ENCODE measurements at regions not wholly inside any gene's neighbourhood (a gene's known extent, or its start where the extent isn't known, plus 50 kb on each side); places are given as distances from the start of the nearest gene placed in this dataset.
"Not testable (repeated sequence)": the region's sequence is repeated elsewhere in the genome, so short reads cannot be mapped to it uniquely, and the experiment has no call there.

- DNase-seq (ENCODE audit: low spot score) = no peak
Measured at GRCh38 chr13:69649063-69649392, 458.6 kb upstream of the ATXN8OS start.

GRCh38 chr13:69648340-69649062 lies 459.1 kb upstream of the ATXN8OS start:
- DNase-seq (ENCODE audit: low spot score) = no peak

DNA sequence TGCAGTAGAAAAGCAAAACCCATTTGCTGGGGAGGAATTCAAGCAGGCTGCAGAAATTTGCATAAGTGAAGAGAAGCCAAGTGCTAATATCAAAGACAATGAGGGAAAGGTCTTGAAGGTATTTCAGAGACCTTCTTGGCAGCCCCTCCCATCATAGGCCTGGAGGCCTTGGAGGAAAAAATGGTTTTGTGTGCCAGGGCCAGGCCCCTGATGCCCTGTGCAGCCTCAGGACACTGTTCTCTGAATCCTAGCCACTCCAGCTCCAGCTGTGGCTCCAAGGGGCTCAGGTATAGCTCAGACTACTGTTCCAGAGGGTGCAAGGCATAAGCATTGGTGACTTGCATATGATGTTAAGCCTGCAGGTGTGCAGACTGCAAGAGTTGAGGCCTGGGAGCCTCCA lies 463.2 kb upstream of the ATXN8OS start:
- DNase-seq (ENCODE audit: low spot score) = no peak

- DNase-seq (ENCODE audit: low spot score) = no peak
Measured at GRCh38 chr13:69641773-69642172, 465.9 kb upstream of the ATXN8OS start.

DNA sequence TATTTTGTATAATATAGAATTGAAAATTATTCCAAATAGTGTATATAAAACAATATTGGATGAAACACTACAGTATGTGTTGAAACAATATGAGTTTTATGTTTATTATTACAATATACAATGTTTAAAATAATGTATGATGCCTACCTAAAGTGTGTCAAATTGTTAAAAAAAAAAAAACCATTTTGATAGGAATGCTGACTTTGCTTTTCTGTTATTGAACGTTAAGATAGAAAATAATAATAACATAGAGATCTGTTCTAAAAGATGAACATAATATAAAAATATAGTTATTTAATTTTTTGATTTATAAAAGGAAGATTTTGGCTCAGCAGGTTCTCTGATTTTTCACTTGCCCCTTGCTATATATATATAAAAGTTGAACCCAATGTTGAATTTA lies 474.6 kb upstream of the ATXN8OS start:
- no peak for DNase-seq (ENCODE audit: low spot score)

GRCh38 chr13:69623973-69624372 lies 483.7 kb upstream of the ATXN8OS start:
- DNase-seq (ENCODE audit: low spot score) = no peak

GRCh38 chr13:69619651-69620050 lies 488.0 kb upstream of the ATXN8OS start:
- no peak for DNase-seq (ENCODE audit: low spot score)

DNA sequence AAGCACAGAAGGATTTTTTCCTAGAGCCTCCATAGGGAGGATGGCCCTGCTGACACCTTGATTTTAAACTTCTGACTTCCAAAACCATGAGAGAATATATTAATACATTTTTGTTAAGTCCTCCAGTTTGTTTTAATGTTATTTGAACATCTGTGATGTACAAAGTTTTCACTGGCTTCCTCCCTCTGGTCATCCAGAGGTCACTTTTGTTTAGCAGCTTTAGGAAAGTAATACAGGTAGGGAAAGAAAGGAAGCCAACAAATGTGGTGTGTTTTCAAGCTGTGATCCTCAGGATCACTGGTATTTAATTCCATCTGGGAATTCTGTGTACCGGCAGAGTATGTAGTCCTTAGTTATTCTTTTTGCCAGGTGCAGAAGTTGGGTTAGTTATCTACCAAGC lies 488.8 kb upstream of the ATXN8OS start:
- DNase-seq (ENCODE audit: low spot score) = no peak

GRCh38 chr13:69618393-69618792 lies 489.2 kb upstream of the ATXN8OS start:
- DNase-seq (ENCODE audit: low spot score) = no peak

DNA sequence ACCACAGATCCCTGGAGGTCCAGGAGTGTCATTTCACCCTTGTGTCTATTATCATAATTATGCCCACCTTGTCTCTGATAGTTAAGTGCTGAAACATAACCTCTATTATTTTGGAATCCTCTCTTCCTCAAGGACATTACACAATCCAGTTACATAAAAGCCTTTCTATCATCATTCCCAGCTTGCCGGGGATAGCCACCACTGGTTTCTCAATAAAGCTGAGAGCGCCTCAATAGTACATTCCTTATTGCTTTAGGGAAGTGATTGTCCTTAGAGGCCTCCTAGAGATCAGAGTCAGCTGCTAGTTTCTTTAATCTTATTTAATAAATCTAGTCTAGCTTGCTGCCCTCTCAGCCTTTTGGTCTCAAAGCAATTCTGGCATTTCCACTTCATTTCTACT lies 490.0 kb upstream of the ATXN8OS start:
- no peak for DNase-seq (ENCODE audit: low spot score)

DNA sequence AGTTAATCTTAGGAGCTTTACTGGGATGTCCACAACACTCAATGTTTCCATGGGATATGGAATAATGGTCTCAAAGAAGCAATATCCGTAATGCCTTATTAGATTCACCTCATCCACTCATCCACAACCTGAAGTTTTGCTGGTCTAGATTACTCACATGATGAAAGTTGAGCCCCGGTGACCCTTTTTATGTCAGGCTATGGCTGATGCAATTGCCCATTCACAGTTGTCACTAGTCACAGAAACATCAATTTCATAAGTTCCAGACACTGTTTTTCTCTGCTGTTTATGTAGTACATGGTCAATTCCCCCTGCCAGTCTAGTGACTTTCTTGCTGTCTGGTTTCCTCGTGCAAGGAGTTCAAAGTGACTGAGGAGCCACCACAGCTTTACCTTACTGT lies 491.2 kb upstream of the ATXN8OS start:
- no peak for DNase-seq (ENCODE audit: low spot score)

DNA sequence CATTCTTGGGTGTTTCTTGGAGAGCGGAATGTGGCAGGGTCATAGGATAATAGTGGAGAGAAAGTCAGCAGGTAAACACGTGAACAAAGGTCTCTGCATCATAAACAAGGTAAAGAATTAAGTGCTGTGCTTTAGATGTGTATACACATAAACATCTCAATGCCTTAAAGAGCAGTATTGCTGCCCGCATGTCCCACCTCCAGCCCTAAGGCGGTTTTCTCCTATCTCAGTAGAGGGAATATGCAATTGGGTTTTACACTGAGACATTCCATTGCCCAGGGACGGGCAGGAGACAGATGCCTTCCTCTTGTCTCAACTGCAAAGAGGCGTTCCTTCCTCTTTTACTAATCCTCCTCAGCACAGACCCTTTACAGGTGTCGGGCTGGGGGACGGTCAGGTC lies 492.6 kb upstream of the ATXN8OS start:
- DNase-seq (ENCODE audit: low spot score) = not testable (repeated sequence)

DNA sequence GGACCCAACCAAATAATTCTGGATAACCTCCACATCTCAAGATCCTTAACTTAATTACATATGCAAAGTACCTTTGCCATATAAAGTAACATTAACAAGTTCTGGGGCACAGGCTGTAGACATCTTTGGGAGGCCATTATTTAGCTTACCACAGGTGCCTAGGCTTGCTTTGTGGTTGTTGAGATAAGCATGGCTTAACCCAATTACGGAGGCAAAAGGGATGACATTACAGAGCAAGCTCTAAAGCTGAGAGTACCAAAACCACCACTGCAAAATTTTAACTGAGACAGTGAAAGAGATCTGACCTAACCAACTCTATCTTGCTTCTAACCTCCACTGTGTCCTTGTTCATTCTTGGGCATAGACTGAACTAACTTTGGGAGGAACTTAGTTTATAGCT lies 502.9 kb upstream of the ATXN8OS start:
- no peak for DNase-seq (ENCODE audit: low spot score)

GRCh38 chr13:69603144-69603853 lies 504.3 kb upstream of the ATXN8OS start:
- DNase-seq (ENCODE audit: low spot score) = no peak

DNA sequence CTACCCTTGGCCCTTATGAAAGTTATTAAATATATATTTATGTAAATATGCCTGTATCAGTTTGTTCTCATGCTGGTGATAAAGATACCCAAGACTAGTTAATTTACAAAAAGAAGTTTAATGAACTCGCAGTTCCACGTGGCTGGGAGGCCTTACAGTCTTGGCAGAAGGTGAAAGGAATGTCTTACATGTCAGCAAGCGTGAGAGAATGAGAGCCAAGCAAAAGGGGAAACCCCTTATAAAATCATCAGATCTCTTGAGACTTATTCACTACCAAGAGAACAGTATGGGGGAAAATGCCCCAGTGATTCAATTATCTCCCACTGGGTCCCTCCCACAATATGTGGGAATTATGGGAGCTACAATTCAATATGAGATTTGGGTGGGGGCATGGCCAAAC lies 506.0 kb upstream of the ATXN8OS start:
- DNase-seq (ENCODE audit: low spot score) = no peak

DNA sequence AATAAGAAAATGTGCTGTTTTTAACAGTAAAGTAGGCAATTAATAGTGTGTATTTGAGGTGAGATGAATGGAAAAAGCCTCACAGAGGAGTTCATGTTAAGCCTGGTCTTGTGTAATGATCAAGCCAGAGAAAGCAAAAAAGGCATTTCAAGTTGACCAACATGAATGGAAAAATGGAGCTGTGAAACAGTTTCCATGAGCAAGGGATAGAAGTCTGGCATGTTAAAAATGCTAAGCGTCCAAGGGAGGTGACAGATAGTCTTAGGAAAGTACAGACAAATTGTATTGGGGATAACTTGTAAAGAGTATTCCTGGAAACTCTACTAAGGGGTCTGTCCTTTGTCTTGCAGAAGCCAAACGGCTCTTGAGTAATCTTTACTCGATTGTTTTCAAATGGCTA lies 506.8 kb upstream of the ATXN8OS start:
- no peak for DNase-seq (ENCODE audit: low spot score)

DNA sequence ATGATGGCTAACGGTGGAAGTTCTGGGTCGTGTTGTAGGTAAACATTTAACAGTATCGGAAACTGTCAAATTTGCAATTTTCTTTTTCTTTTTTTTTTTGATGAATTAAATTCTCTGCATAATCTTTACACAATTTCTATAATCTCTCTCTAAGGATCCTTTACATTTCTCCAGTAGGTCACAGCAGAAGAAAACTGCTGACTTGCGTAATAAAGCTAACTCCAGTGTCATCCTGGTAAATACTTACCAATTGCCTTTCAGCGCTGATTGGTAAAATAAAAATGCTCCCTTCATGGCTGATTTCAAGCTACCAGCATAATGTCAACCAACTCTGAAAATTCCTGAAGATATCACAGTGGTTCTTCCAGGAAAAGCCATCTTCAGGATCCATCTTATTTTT lies 510.5 kb upstream of the ATXN8OS start:
- DNase-seq (ENCODE audit: low spot score) = no peak

DNA sequence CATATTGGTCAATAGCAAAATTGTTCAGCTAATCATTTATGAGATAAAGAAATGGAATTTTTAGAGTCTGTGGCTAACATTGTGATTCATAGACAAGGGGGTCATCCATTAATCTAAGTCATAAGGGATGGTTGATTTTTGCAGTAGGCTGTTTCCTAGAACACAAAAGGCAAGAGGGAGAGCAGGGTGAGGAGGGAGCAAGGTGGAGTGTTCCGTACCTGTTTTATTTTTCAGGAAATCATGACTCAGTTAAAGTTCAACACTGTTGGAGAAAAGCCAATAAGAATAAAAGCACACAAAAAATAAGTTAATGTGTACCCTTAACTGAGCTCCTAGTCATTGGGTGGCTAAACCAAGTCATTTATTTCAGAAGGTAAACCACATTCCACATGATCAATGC lies 512.4 kb upstream of the ATXN8OS start:
- DNase-seq (ENCODE audit: low spot score) = no peak

GRCh38 chr13:69591437-69591836 lies 516.2 kb upstream of the ATXN8OS start:
- no peak for DNase-seq (ENCODE audit: low spot score)

- no peak for DNase-seq (ENCODE audit: low spot score)
Measured at GRCh38 chr13:69589531-69590235, 517.9 kb upstream of the ATXN8OS start.

- DNase-seq (ENCODE audit: low spot score) = no peak
Measured at GRCh38 chr13:69585656-69586055, 522.0 kb upstream of the ATXN8OS start.

GRCh38 chr13:69580255-69580654 lies 527.4 kb upstream of the ATXN8OS start:
- DNase-seq (ENCODE audit: low spot score) = no peak

DNA sequence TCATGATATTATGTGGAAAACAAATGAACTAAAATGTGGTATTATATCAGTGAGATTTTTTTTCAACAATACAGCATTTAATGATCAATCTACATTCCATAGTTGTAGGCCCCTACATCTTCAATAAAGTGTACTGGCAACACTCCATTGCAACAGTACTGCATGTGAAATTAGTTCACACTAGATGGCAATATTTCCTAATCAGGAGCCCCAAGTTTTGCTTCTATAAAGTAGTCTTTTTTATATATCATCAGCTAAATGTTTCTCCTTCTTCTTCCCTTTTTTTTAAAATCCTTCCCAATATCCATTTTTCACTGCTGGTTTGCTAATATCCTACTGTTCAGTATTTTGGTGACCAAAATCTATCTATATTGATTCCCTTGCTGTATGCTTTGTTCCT lies 528.3 kb upstream of the ATXN8OS start:
- DNase-seq (ENCODE audit: low spot score) = no peak

Measured in kidney capillary endothelial cell (primary cell).